ENCODE measurements at regions not wholly inside any gene's neighbourhood (a gene's known extent, or its start where the extent isn't known, plus 50 kb on each side); places are given as distances from the start of the nearest gene placed in this dataset.

DNA sequence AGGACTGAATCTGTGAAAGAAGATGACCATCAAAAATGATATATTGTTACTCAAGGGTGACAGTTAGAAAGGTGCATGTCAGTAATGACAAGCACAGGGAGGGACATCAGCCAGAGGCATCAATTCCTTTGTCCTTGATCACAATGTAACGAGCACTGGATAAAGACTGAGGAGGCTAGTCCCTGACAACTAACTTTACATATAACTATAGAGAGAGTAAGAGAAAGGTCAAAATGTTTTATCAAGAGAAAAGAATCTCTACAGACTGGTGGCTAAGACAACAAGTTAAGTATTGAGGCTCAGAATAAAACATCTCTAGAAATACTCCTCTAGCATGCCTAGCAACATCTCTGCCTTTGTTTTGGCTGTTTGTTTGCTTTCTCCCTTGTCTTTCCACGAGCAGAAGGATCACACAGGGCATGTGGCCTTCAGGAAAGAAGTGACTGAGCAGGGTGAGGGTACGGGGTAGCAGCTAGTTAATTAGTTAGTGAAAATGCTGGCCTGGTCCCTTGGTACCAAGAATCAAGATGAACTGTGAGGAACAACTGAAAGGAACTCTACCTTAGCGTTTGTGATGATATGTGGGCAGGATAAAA, 724.1 kb upstream of the MEF2C start:
- Mint-ChIP-seq H3K27me3 (no peaks in the 10 kb centered on the region), H3K27ac (no peak overlapping the region), H3K9me3 (peaks cover 5 to 6% of the 10 kb centered on the region in 2 donors), H3K4me3 (no peak overlapping the region), H3K4me1 (no peaks in the 10 kb centered on the region)
- no peak for DNase-seq
- ATAC-seq: no peak

DNA sequence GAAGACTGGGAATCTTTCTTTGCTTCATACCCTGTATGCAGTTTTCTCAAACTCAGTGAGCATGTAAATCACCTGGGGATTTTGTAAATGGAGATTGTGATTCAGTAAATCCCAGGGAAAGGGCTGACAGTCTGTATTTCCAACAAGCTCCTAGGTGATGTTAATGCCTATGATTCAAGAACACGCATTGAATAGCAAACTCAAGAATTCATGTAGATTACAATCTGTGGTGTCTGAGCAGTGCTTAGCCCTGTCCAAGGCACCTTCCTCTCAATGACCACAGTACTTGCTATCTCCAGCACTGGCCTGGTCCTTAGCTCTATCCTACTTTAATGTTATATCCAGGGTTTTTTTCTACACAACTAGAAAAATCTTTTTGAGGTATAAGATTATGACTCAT, 721.4 kb upstream of the MEF2C start:
- DNase-seq (no peak), ATAC-seq (no peak)
- Mint-ChIP-seq H3K27me3 (no peaks in the 10 kb centered on the region), H3K9me3 (no peaks in the 10 kb centered on the region), H3K4me3 (no peak overlapping the region), H3K4me1 (no peaks in the 10 kb centered on the region), H3K27ac (no peak overlapping the region)

DNA sequence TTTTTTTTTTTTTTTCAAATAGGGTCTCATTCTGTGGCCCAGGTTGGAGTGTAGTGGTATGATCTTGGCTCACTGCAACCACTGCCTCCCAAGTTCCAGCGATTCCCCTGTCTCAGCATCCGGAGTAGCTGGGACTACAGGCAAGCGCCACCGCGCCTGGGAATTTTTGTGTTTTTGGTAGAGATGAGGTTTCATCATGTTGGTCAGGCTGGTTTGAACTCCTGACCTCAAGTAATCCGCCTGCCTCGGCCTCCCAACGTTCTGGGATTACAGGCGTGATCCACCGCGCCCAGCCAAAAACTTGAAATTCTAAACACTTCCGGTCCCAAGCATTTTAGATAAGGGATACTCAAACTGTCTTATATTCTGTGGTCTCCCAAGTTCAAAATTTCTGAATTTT, 718.9 kb upstream of the MEF2C start:
- Mint-ChIP-seq H3K27ac (no peak overlapping the region), H3K4me3 (no peak overlapping the region), H3K27me3 (no peaks in the 10 kb centered on the region), H3K4me1 (no peaks in the 10 kb centered on the region), H3K9me3 (no peaks in the 10 kb centered on the region)
- ATAC-seq (no peak), DNase-seq (no peak)

DNA sequence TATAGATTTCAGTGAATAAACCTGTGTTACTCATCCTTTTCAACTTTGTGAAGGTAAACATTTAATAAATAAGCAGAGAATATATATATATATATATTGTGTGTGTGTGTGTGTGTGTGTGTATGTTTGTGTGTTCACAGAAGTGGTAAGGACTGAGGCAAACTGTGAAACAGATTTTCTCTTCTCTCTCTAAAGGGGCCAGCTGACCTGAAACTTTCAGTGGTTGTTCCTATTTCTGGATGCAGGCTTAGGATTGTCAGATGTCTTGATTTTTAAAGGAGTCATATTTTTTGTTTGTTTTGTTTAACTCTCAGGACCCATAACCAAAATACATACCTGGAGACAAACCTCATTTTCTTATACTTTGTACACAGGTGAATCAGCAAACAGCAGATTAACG, 714.9 kb upstream of the MEF2C start:
- H3K27me3 Mint-ChIP-seq: no peaks in the 10 kb centered on the region
- DNase-seq (no peak), ATAC-seq (no peak)
- H3K27ac Mint-ChIP-seq: no peak overlapping the region
- H3K4me1 Mint-ChIP-seq: no peaks in the 10 kb centered on the region
- H3K4me3 Mint-ChIP-seq: no peak overlapping the region
- no peaks in the 10 kb centered on the region for H3K9me3 Mint-ChIP-seq

DNA sequence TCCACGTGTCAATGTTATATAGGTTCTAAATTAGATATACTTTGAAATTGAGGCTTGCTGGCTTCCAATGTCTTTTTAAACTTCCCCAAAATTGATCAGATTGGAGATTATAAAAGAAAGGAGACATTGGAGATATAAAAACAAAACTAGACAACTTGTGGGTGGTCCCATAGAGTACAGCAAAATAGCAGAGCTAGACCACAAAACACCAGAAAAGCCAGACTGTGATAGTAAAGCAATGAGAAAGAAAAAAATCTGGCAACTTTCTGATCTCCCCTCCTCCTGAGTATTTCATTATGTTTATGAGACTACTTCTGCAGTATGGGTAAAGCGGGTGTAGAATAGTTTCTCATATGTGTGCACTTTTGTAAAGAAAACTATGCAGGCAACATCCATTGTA, 713.8 kb upstream of the MEF2C start:
- Mint-ChIP-seq H3K4me1 (no peaks in the 10 kb centered on the region), H3K4me3 (no peak overlapping the region), H3K9me3 (peaks cover 0 to 6% of the 10 kb centered on the region in 2 donors), H3K27me3 (no peaks in the 10 kb centered on the region), H3K27ac (no peak overlapping the region)
- DNase-seq: no peak
- no peak for ATAC-seq

DNA sequence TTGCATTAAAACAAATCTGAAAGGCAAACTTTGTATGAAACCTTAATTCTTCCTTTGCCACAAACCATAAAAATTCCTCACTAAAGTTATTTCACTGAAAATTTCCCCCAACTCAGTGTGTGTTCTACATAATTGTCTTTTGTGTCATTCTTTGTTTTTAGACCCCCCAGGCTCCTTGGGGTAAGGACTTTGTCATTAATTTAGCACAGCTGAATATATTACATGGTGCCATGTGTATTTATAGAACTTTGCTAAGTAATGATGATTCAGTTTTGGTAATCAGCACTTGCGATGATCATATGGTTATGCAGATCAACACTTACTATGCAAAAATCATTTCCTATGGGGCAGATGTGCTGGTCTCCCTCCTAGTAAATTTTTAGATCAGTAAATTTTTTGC, 712.1 kb upstream of the MEF2C start:
- no peak overlapping the region for H3K4me3 Mint-ChIP-seq
- no peaks in the 10 kb centered on the region for H3K4me1 Mint-ChIP-seq
- DNase-seq: no peak
- peaks cover 1 to 6% of the 10 kb centered on the region in 2 donors for H3K9me3 Mint-ChIP-seq
- no peak for ATAC-seq
- H3K27ac Mint-ChIP-seq: no peak overlapping the region
- H3K27me3 Mint-ChIP-seq: no peaks in the 10 kb centered on the region

DNA sequence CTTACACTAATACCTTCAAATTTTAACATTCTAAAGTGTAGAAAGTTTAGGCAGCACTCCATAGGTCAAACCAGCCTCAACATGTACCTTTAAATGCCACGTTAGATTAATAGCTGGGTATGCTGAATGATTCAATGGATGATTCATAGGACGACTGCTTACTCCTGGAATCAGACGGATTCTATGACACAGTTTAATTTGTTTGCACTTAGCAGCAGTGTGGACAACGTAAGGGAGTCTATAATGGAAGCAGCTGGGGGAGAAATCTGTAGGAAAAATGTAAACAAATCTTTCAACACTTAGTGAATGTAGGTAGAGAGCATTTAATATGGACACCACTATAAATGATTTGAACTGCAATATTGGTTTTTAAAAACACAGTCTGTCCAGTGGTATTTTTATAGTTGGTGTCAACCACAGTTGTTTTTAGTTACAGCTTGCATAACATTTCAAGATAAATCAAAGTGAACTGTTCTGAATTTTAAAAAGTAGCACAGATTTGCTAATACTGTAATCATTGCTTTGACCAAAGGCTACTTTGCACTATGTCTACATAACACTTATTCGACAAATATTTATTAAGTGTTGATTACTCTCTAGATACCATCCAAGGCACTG, 701.5 kb upstream of the MEF2C start:
- DNase-seq: no peak
- H3K27me3 Mint-ChIP-seq: no peaks in the 10 kb centered on the region
- peaks cover 7 to 8% of the 10 kb centered on the region in 2 donors for H3K9me3 Mint-ChIP-seq
- H3K27ac Mint-ChIP-seq: no peak overlapping the region
- ATAC-seq: no peak
- H3K4me1 Mint-ChIP-seq: no peaks in the 10 kb centered on the region
- no peak overlapping the region for H3K4me3 Mint-ChIP-seq

DNA sequence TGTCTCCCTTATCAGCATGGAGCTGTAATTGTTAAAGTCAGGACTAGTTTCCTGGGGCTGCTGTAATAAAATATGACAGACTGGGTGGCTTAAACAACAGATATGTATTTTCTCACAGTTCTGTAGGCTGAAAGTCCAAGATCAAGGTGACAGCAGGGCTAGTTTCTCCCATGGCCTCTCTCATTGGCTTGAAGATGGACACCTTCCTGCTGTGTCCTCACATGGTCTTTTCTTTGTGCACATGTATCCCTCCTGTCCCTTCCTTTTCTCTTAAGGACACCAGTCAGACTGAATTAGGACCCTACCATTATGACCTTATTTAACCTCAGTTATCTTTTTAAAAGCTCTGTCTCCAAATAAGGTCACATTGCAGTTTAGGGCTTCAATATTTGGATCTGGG, 700.5 kb upstream of the MEF2C start:
- no peak overlapping the region for H3K27ac Mint-ChIP-seq
- no peak overlapping the region for H3K4me3 Mint-ChIP-seq
- no peaks in the 10 kb centered on the region for H3K4me1 Mint-ChIP-seq
- ATAC-seq (no peak), DNase-seq (no peak)
- H3K27me3 Mint-ChIP-seq: no peaks in the 10 kb centered on the region
- H3K9me3 Mint-ChIP-seq: peaks cover 7 to 8% of the 10 kb centered on the region in 2 donors

DNA sequence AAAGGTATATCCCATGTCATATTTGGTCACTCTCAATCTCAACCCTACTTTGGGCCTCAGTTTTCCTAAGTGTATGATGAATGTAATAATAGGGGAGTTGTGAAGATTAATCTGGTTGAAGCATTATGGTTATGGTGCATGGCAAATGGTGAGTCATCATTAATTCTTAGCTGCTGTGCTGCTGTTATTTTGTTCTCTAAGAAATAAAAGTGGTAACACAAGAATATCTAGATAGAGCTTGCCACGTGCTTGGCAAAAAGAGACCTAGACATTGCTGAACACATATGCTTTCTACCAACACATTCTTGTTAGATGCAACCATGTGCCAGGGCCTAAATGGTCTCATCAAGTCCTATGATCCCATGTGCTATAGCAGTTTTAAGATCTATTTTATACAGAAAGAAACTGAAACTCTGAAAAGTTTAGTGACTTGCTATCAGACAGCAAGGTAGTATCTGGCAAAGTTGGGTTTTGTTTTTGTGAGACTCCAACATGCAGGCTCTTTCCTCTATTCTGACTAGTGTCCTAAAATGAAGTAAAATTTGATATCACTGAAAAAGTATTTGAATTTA, 699.9 kb upstream of the MEF2C start:
- no peaks in the 10 kb centered on the region for H3K4me1 Mint-ChIP-seq
- H3K4me3 Mint-ChIP-seq: no peak overlapping the region
- ATAC-seq: no peak
- no peak overlapping the region for H3K27ac Mint-ChIP-seq
- H3K27me3 Mint-ChIP-seq: no peaks in the 10 kb centered on the region
- H3K9me3 Mint-ChIP-seq: peaks cover 7 to 8% of the 10 kb centered on the region in 2 donors
- DNase-seq: no peak

DNA sequence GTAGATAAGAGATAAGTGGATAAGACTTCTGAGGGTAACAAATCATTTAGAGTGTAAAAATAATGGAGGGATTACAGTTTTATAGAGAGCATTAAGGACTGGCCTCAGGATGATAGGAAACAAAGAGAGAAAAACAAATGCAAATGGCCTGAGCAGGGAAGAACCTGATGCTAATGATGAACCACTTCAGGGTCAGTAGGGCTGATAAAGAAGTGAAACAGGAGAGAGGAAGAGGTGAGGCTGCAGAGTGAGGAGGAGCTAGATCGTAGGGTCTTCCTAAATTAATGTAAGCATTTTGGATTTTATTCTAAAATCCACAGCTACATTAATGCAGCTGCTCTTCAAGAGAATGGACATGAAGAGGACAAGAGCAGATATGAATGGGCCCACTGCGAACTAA, 698.0 kb upstream of the MEF2C start:
- Mint-ChIP-seq H3K27me3 (no peaks in the 10 kb centered on the region), H3K4me1 (no peaks in the 10 kb centered on the region), H3K9me3 (peaks cover 7 to 8% of the 10 kb centered on the region in 2 donors), H3K4me3 (no peak overlapping the region), H3K27ac (no peak overlapping the region)
- DNase-seq (no peak), ATAC-seq (no peak)

DNA sequence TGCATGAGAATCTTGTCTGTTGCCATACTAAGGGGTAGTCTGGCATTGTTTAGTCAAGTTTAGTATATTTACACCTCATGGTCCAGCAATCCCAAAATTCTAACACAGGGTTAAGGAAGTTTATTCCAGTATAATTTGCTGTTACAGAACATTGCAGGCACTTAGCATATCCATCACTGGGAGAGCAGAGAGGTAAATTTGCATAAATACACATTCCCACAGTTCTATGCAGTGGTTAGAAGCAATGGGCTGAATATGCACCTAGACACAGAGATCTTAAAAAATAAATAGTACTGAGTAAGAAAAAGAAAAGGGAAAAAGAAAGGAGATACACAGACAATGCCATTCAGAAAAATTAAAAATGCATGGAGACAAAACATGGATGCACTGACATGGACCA, 692.3 kb upstream of the MEF2C start:
- H3K4me1 Mint-ChIP-seq: no peaks in the 10 kb centered on the region
- H3K9me3 Mint-ChIP-seq: no peaks in the 10 kb centered on the region
- DNase-seq: no peak
- no peak overlapping the region for H3K27ac Mint-ChIP-seq
- no peak overlapping the region for H3K4me3 Mint-ChIP-seq
- no peaks in the 10 kb centered on the region for H3K27me3 Mint-ChIP-seq
- no peak for ATAC-seq

DNA sequence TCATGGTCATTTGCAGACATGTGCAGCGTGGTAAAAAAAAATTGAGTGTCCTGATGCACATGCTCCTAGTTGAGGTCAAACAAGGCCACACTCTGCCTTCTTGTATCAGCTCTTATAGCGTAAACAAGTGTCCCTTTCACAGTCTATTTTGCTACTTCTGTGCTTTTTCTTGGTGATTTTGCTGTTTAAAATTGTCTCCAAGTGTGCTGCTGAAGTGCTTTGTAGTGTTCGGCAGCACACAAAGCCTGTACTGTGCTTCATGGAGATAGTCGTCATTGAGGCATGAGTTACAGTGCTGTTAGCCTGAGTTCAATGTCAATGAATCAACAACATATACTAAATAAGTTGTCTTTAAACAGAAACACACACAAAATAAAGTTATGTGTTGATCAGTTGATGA, 690.4 kb upstream of the MEF2C start:
- Mint-ChIP-seq H3K4me1 (no peaks in the 10 kb centered on the region), H3K4me3 (no peak overlapping the region), H3K27me3 (no peaks in the 10 kb centered on the region), H3K9me3 (peaks cover 0 to 4% of the 10 kb centered on the region in 2 donors), H3K27ac (no peak overlapping the region)
- ATAC-seq (no peak), DNase-seq (no peak)

DNA sequence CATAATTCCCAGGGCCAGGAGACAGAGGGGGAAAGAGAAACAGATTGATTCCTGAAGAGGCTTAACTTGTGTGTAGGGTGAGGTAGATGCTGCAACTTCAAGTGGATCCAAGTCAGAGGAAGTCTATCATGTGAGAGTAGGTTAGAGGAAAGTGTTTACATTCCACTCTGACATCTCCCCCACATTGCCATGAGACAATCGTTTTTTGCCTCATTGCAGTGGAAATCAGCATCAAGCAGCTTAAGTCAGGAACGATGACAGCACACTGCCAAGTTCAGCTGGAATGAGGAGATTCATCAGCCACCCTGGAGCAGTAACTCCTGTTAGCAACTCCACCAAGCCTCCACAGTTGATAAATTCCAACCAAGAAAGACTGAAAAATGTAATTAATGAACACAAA, 689.7 kb upstream of the MEF2C start:
- Mint-ChIP-seq H3K4me1 (no peaks in the 10 kb centered on the region), H3K27ac (peak overlapping the region in 1 of 2 donors; percentile 10), H3K9me3 (peaks cover 0 to 4% of the 10 kb centered on the region in 2 donors), H3K27me3 (no peaks in the 10 kb centered on the region), H3K4me3 (no peak overlapping the region)
- ATAC-seq (no peak), DNase-seq (no peak)

DNA sequence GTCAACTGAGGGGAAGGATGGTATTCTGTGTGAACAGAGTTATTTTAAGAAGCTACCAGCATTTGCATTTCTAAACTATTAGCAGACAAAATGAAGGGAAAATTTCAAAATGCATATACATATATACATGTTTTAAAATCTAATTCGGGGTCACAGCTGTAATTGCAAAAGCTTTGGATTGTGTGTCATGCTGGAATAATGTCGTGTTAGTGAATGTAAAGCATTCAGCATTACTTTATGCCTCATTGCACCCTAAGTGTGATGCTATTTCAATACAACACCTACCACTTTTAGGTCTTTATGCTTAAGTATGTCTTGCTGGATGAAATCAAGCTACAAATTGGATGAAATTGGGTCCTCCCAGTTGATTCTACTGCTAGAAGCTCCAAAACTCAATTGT, 687.6 kb upstream of the MEF2C start:
- DNase-seq (no peak), ATAC-seq (no peak)
- no peak overlapping the region for H3K4me3 Mint-ChIP-seq
- no peak overlapping the region for H3K27ac Mint-ChIP-seq
- no peaks in the 10 kb centered on the region for H3K4me1 Mint-ChIP-seq
- no peaks in the 10 kb centered on the region for H3K27me3 Mint-ChIP-seq
- peaks cover 0 to 4% of the 10 kb centered on the region in 2 donors for H3K9me3 Mint-ChIP-seq

DNA sequence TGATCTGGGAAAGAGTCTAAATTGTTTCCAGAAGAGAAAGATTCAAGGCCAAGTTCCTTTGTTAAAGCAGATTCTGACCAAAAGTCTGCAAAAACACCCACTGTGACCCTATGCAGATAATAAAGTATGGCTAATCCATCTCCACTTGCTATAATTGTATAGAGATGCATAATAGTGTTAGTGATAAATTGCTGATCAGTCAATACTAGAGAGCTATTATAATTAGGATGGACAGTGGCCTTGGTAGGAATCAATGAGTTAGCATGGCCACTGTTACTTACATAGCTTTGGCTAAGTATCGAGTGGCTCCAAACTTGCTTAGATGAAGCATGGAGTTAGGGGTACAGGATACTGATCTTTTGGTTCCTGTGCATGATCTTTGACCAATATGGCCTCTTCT, 683.4 kb upstream of the MEF2C start:
- peaks cover 0 to 4% of the 10 kb centered on the region in 2 donors for H3K9me3 Mint-ChIP-seq
- no peaks in the 10 kb centered on the region for H3K4me1 Mint-ChIP-seq
- H3K27me3 Mint-ChIP-seq: no peaks in the 10 kb centered on the region
- H3K4me3 Mint-ChIP-seq: no peak overlapping the region
- no peak overlapping the region for H3K27ac Mint-ChIP-seq
- ATAC-seq (no peak), DNase-seq (no peak)

DNA sequence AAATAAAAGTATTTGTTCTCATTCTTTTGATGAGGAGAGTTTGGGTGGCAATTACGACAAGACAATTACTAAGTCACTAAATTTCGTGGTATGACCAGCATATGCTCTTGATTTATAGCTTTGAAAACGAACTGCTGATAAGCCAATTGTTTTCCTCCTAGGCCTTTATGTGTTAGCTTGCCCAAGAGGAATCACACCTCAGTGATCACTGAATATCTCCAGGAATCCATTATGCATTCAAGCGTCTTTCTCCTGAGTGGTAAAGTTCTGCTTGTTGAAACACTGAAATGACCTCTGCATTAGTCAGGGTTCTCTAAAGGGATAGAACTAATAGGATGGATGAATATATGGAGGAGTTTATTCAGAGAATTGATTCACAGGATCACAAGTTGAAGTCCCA, 677.7 kb upstream of the MEF2C start:
- no peak overlapping the region for H3K27ac Mint-ChIP-seq
- DNase-seq (no peak), ATAC-seq (no peak)
- H3K4me1 Mint-ChIP-seq: no peaks in the 10 kb centered on the region
- H3K4me3 Mint-ChIP-seq: no peak overlapping the region
- H3K27me3 Mint-ChIP-seq: no peaks in the 10 kb centered on the region
- no peaks in the 10 kb centered on the region for H3K9me3 Mint-ChIP-seq

Data from stimulated activated naive CD8-positive, alpha-beta T cell treated with anti-CD3 and anti-CD28 coated beads, Interleukin-15, amount 100 ng/mL, for 72 hours (primary cell).